Panc1 (cell line): ENCODE measurements at regions not wholly inside any gene's neighbourhood (a gene's known extent, or its start where the extent isn't known, plus 50 kb on each side); places are given as distances from the start of the nearest gene placed in this dataset.

Experiments used
- ATAC-seq: fragments of 200-7000 bp; cut with Tn5 transposase; 2 replicates; pipeline ENCODE4 v1.9.1; 2020; ENCODE audit warnings: mild to moderate bottlenecking, moderate library complexity
- BruUV-seq: library from RNA; stranded (reverse); fragments of 400-500 nt; replicated peaks from 2 replicates; lab custom pipeline; 2021; lab: Mats Ljungman, UMichigan
- CTCF ChIA-PET: fragments of 300-600 bp; sonication (Branson Sonifier 250); formaldehyde crosslinking; loops from one replicate; lab custom pipeline; 2022; ENCODE audit warnings: antibody characterized with exemption; lab: Charles Lee
- POLR2A ChIA-PET: fragments of 300-600 bp; sonication (Branson Sonifier 250); formaldehyde crosslinking; loops from one replicate; lab custom pipeline; 2022; ENCODE audit warnings: antibody characterized with exemption; lab: Charles Lee
- DNase-seq: peaks from one replicate; pipeline ENCODE4 v3.0.0-alpha.2; 2010; ENCODE audit warnings: low read depth, low spot score
- H3K27ac ChIP-seq: 2 replicates; pipeline ENCODE4 v1.5.1; 2011; ENCODE audit warnings: mild to moderate bottlenecking, low read length, inconsistent platforms
- H3K27me3 ChIP-seq: fragments of 200-500 bp; sonication (Bioruptor generic); 2 replicates; pipeline ENCODE4 v1.6.0; 2014; ENCODE audit warnings: low read length, inconsistent platforms; ENCODE audit not compliant: control insufficient read depth, insufficient read depth
- H3K36me3 ChIP-seq: fragments of 200-500 bp; sonication (Bioruptor generic); 2 replicates; pipeline ENCODE4 v1.5.1; 2014; ENCODE audit warnings: inconsistent platforms, mild to moderate bottlenecking, low read length, moderate library complexity; ENCODE audit not compliant: control insufficient read depth, insufficient read depth
- H3K4me1 ChIP-seq: 2 replicates; pipeline ENCODE4 v1.5.1; 2011; ENCODE audit warnings: inconsistent platforms, mild to moderate bottlenecking, low read length, moderate library complexity; ENCODE audit not compliant: control insufficient read depth, insufficient read depth
- H3K4me3 ChIP-seq, 2 experiments: 2 replicates each; pipeline ENCODE4 v1.5.1; 2011 to 2012; ENCODE audit warnings: low read depth in 2 of 2, low read length in 2 of 2, mild to moderate bottlenecking in 2 of 2, inconsistent platforms in 1 of 2, moderate library complexity in 1 of 2
- H3K9me3 ChIP-seq: fragments of 200-500 bp; sonication (Bioruptor generic); 2 replicates; pipeline ENCODE4 v1.5.1; 2014; ENCODE audit warnings: low read depth, mild to moderate bottlenecking, inconsistent platforms, low read length, moderate library complexity; ENCODE audit not compliant: control insufficient read depth, insufficient read depth
- POLR2AphosphoS5 ChIP-seq: IDR thresholded peaks from 2 replicates; pipeline ENCODE4 v1.6.1; 2012; ENCODE audit warnings: mild to moderate bottlenecking, low read depth, low read length, moderate library complexity
- REST ChIP-seq, 2 experiments: IDR thresholded peaks; 2 replicates each; pipeline ENCODE4 v1.6.1; 2011 to 2012; ENCODE audit warnings: low read depth in 2 of 2, control low read depth in 1 of 2, low read length in 1 of 2, mild to moderate bottlenecking in 1 of 2, moderate library complexity in 1 of 2; ENCODE audit not compliant: insufficient read depth in 1 of 2
- SIN3A ChIP-seq: IDR thresholded peaks from 2 replicates; pipeline ENCODE4 v1.6.1; 2012; ENCODE audit warnings: low read depth, mild to moderate bottlenecking, low read length, moderate library complexity, borderline replicate concordance; ENCODE audit not compliant: insufficient read depth
- TCF7L2 ChIP-seq: IDR thresholded peaks from 2 replicates; pipeline ENCODE4 v1.6.1; 2011; ENCODE audit warnings: mild to moderate bottlenecking, low read depth, low read length, inconsistent platforms
- in situ Hi-C: cut with HindIII; loops from 2 replicates; pipeline ENCODE4 v1.10.0; 2016; ENCODE audit warnings: low sequenced_read_pairs, low pct_unique_long_range_greater_than_20kb
- intact Hi-C: fragments of 100-400 bp; cut with micrococcal nuclease; formaldehyde crosslinking; loops from one replicate; pipeline ENCODE4 v1.10.0; 2022; ENCODE audit not compliant: unreplicated experiment
- TF ChIP-seq, protein P1 (sequence below): fragments of 450-650 bp; IDR thresholded peaks from 2 replicates; pipeline ENCODE4 v1.5.1; 2017; ENCODE audit warnings: mild to moderate bottlenecking

GRCh38 chr4:107299646-107300045, 263.5 kb upstream of the DKK2 start:
- DNase-seq (no peak), ATAC-seq (no peak)
- intact Hi-C loops, result no loop called here
- no peak overlapping the region for H3K4me3 ChIP-seq
- H3K36me3 ChIP-seq, result no peaks in the 10 kb centered on the region
- TF ChIP-seq POLR2AphosphoS5 (no peak), REST (IDR thresholded peaks at IDR 0.05; ENCODE audit: insufficient read depth in 1 of 2, low read depth in 2 of 2, low read length in 1 of 2) (no peak), SIN3A (no peak), TCF7L2 (no peak)
- TF ChIP-seq, protein P1, sequence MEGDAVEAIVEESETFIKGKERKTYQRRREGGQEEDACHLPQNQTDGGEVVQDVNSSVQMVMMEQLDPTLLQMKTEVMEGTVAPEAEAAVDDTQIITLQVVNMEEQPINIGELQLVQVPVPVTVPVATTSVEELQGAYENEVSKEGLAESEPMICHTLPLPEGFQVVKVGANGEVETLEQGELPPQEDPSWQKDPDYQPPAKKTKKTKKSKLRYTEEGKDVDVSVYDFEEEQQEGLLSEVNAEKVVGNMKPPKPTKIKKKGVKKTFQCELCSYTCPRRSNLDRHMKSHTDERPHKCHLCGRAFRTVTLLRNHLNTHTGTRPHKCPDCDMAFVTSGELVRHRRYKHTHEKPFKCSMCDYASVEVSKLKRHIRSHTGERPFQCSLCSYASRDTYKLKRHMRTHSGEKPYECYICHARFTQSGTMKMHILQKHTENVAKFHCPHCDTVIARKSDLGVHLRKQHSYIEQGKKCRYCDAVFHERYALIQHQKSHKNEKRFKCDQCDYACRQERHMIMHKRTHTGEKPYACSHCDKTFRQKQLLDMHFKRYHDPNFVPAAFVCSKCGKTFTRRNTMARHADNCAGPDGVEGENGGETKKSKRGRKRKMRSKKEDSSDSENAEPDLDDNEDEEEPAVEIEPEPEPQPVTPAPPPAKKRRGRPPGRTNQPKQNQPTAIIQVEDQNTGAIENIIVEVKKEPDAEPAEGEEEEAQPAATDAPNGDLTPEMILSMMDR, result no peak
- H3K4me1 ChIP-seq, result no peaks in the 10 kb centered on the region
- in situ Hi-C loops, result no loop called here
- no peak overlapping the region for H3K27ac ChIP-seq
- H3K27me3 ChIP-seq, result no peaks in the 10 kb centered on the region
- H3K9me3 ChIP-seq, result no peaks in the 10 kb centered on the region
- CTCF ChIA-PET, result no interaction called here
- POLR2A ChIA-PET, result no interaction called here
- no TSS peak for BruUV-seq

- intact Hi-C loops (no loop called here), in situ Hi-C loops (no loop called here)
- H3K27me3 ChIP-seq, result no peaks in the 10 kb centered on the region
- H3K9me3 ChIP-seq, result no peaks in the 10 kb centered on the region
- no peak overlapping the region for H3K27ac ChIP-seq
- H3K4me3 ChIP-seq, result no peak overlapping the region
- H3K36me3 ChIP-seq, result no peaks in the 10 kb centered on the region
- TF ChIP-seq POLR2AphosphoS5, result no peak
- no peak for TF ChIP-seq SIN3A
- CTCF ChIA-PET, result no interaction called here
- DNase-seq (no peak), ATAC-seq (no peak)
- no peaks in the 10 kb centered on the region for H3K4me1 ChIP-seq
- POLR2A ChIA-PET, result no interaction called here
- no TSS peak for BruUV-seq
Observed at GRCh38 chr4:107292979-107293378, 256.9 kb upstream of the DKK2 start.

- ATAC-seq, result no peak
- BruUV-seq, result no TSS peak
- POLR2A ChIA-PET, result no interaction called here
Observed at GRCh38 chr4:107283587-107284559, 247.8 kb upstream of the DKK2 start.

More at GRCh38 chr4:107283587-107284559, 247.8 kb upstream of the DKK2 start:
- DNase-seq, result no peak
- Histone ChIP-seq H3K36me3 (no peaks in the 10 kb centered on the region), H3K27ac (no peak overlapping the region), H3K4me1 (no peaks in the 10 kb centered on the region), H3K4me3 (no peak overlapping the region), H3K27me3 (no peaks in the 10 kb centered on the region), H3K9me3 (no peaks in the 10 kb centered on the region)
- in situ Hi-C loops, result no loop called here
- CTCF ChIA-PET, result no interaction called here
- TF ChIP-seq POLR2AphosphoS5, result no peak
- TF ChIP-seq REST (IDR thresholded peaks at IDR 0.05; ENCODE audit: insufficient read depth in 1 of 2, low read depth in 2 of 2, low read length in 1 of 2), result no peak
- no peak for TF ChIP-seq TCF7L2
- TF ChIP-seq, protein P1, result no peak
- no peak for TF ChIP-seq SIN3A
- intact Hi-C loops, result no loop called here
